ENCODE measurements at regions not wholly inside any gene's neighbourhood (a gene's known extent, or its start where the extent isn't known, plus 50 kb on each side); places are given as distances from the start of the nearest gene placed in this dataset.

GRCh38 chr10:123588386-123588914 lies 77.7 kb upstream of the GPR26 start:
- no peak for TF ChIP-seq POLR2A (IDR thresholded peaks at IDR 0.05; ENCODE audit: low read depth, low read length)
- TF ChIP-seq POLR2AphosphoS5 (IDR thresholded peaks at IDR 0.05; ENCODE audit: low read depth, low read length), result no peak
- TF ChIP-seq SPI1 (IDR thresholded peaks at IDR 0.05; ENCODE audit: low read depth, low read length), result no peak
